ENCODE measurements at regions not wholly inside any gene's neighbourhood (a gene's known extent, or its start where the extent isn't known, plus 50 kb on each side); places are given as distances from the start of the nearest gene placed in this dataset.

DNA sequence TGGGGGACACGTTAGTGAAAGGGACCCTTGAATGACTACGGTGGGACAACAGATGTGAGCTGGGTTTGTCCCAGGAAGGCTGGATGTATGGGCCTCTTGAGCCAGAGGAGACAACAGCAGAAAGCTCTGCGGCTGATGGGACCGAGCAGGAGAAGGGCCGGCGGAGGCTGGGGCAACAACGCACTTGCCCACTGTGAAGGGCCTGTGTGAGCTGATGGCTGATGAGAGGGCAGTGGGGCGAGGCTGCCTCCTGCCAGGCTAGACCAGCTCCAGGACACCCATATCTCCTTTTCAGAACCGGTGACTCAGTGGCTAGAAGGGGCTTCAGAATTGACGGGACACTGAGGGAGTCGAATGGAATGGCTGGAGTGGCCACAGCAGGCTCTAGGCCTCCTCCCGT, 250.1 kb downstream of the SEC14L1 start:
- Histone ChIP-seq H3K79me2 (ENCODE audit: insufficient read depth, low read length) (no peaks in the 10 kb centered on the region), H3K4me2 (ENCODE audit: low read depth, low read length, poor library complexity, severe bottlenecking) (no peak overlapping the region), H3K27ac (ENCODE audit: low read depth, low read length) (no peak overlapping the region), H3F3A (ENCODE audit: insufficient read depth) (no peaks in the 10 kb centered on the region), H2AFZ (ENCODE audit: low read depth, low read length, severe bottlenecking) (no peak overlapping the region), H3K9me3 (ENCODE audit: insufficient read depth, low read length) (no peaks in the 10 kb centered on the region), H4K20me1 (ENCODE audit: low read depth, low read length) (no peaks in the 10 kb centered on the region), H3K9ac (ENCODE audit: low read length) (no peak overlapping the region), H3K27me3 (ENCODE audit: low read length) (no peaks in the 10 kb centered on the region), H3K4me3 (ENCODE audit: insufficient read depth, low read length, poor library complexity, severe bottlenecking) (no peak overlapping the region), H3K36me3 (ENCODE audit: low read length) (no peaks in the 10 kb centered on the region), H3K9me2 (replicated peaks; ENCODE audit: insufficient read depth, low read length) (no peaks in the 10 kb centered on the region)
- no peak for TF ChIP-seq EZH2phosphoT487 (conservative IDR thresholded peaks at IDR 0.05; ENCODE audit: low read length)
- TF ChIP-seq, protein P1, sequence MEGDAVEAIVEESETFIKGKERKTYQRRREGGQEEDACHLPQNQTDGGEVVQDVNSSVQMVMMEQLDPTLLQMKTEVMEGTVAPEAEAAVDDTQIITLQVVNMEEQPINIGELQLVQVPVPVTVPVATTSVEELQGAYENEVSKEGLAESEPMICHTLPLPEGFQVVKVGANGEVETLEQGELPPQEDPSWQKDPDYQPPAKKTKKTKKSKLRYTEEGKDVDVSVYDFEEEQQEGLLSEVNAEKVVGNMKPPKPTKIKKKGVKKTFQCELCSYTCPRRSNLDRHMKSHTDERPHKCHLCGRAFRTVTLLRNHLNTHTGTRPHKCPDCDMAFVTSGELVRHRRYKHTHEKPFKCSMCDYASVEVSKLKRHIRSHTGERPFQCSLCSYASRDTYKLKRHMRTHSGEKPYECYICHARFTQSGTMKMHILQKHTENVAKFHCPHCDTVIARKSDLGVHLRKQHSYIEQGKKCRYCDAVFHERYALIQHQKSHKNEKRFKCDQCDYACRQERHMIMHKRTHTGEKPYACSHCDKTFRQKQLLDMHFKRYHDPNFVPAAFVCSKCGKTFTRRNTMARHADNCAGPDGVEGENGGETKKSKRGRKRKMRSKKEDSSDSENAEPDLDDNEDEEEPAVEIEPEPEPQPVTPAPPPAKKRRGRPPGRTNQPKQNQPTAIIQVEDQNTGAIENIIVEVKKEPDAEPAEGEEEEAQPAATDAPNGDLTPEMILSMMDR (IDR thresholded peaks at IDR 0.05; ENCODE audit: insufficient read depth, low read length, poor library complexity, severe bottlenecking) = no peak

DNA sequence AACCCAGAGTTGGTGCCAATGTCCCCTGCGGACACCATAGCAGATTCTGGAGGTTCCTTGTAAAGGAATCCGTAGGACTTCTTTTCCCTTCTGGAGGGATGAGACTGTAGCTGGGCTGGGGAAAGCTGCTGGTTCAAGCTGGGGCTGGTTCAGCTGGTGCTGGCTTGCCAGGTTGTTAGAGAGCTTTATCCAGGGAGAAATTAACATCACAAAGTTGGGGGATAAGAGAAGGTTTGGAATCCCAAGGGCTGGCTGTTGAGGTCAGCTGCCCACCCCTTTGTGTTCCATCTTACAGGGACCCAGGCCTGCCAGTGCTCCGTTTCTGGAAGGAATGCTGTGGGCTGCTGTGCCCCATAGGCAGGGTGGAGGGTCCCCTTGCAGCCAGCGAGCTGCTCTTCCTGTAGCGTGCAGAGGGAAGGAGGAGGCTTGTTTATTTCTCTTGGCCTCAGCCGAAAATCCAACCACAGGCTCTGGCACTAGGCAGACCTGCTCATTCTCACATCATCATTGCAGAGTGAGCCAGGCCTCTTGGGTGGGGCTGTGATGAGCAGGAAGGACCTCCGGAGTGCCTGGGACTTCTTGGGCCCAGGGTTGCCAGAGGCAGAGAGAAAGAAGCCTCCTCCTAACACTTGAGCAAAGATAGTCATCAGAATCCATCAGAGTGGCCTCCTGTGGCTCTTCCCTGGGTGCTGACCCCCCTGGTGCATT, 251.1 kb downstream of the SEC14L1 start:
- H3K27me3 ChIP-seq (ENCODE audit: low read length) = no peaks in the 10 kb centered on the region
- TF ChIP-seq EZH2phosphoT487 (conservative IDR thresholded peaks at IDR 0.05; ENCODE audit: low read length) = no peak
- TF ChIP-seq, protein P1 (IDR thresholded peaks at IDR 0.05; ENCODE audit: insufficient read depth, low read length, poor library complexity, severe bottlenecking) = no peak
- H3K27ac ChIP-seq (ENCODE audit: low read depth, low read length) = no peak overlapping the region
- H3K9ac ChIP-seq (ENCODE audit: low read length) = no peak overlapping the region
- no peaks in the 10 kb centered on the region for H3F3A ChIP-seq (ENCODE audit: insufficient read depth)
- H3K4me3 ChIP-seq (ENCODE audit: insufficient read depth, low read length, poor library complexity, severe bottlenecking) = no peak overlapping the region
- no peak overlapping the region for H2AFZ ChIP-seq (ENCODE audit: low read depth, low read length, severe bottlenecking)
- H3K36me3 ChIP-seq (ENCODE audit: low read length) = no peaks in the 10 kb centered on the region
- H4K20me1 ChIP-seq (ENCODE audit: low read depth, low read length) = no peaks in the 10 kb centered on the region
- H3K79me2 ChIP-seq (ENCODE audit: insufficient read depth, low read length) = no peaks in the 10 kb centered on the region
- no peak overlapping the region for H3K4me2 ChIP-seq (ENCODE audit: low read depth, low read length, poor library complexity, severe bottlenecking)
- H3K9me2 ChIP-seq (replicated peaks; ENCODE audit: insufficient read depth, low read length) = no peaks in the 10 kb centered on the region
- no peaks in the 10 kb centered on the region for H3K9me3 ChIP-seq (ENCODE audit: insufficient read depth, low read length)

DNA sequence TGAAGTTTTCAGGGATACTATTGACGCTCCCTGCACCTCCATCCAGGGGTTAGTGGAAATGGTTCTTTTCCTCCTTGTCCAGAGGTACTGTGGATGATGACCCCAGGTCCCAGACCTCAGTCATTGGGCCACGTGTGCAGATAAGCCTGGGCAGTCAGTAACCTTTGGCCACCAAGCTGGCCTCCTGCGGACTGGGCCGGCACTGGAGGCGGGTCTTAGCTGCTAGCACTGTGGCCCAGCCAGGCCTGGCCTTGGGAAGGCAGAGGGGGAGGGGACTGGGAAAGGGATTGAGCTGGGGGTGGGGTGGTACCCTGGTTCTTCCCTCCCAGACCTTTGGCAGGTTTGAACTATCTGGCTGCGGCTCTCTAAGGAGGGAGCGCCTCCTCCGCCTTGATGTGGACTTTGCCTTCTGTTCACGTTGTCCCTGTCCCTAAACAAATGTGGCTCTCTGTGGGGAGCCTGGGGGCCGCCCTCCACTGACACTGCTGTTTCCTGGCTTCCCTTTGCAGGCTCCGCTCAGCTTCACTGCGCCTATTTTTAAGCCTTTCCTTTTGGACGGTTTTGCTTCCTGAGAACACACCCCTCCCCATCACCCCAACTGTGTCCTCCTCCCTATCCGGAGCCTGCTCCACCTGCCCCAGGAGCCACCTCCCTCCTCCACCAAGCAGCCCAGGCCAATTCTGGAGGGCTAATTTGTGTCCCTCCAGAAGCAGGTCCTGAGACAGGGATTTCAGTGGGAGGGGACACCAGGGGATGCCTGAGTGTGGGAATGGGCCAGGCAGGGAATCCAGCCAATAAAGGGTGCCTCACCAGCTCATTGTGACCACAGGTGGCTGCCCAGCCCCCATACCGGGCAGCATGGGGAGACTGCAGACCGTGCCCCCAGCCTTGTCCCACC, 251.9 kb downstream of the SEC14L1 start:
- Histone ChIP-seq H3K27me3 (ENCODE audit: low read length) (no peaks in the 10 kb centered on the region), H3K9me3 (ENCODE audit: insufficient read depth, low read length) (no peaks in the 10 kb centered on the region), H3K36me3 (ENCODE audit: low read length) (no peaks in the 10 kb centered on the region), H3K9me2 (replicated peaks; ENCODE audit: insufficient read depth, low read length) (no peaks in the 10 kb centered on the region), H3K4me3 (ENCODE audit: insufficient read depth, low read length, poor library complexity, severe bottlenecking) (no peak overlapping the region), H3K27ac (ENCODE audit: low read depth, low read length) (no peak overlapping the region), H4K20me1 (ENCODE audit: low read depth, low read length) (no peaks in the 10 kb centered on the region), H3K4me2 (ENCODE audit: low read depth, low read length, poor library complexity, severe bottlenecking) (no peak overlapping the region), H3K79me2 (ENCODE audit: insufficient read depth, low read length) (no peaks in the 10 kb centered on the region), H3F3A (ENCODE audit: insufficient read depth) (no peaks in the 10 kb centered on the region), H2AFZ (ENCODE audit: low read depth, low read length, severe bottlenecking) (no peak overlapping the region), H3K9ac (ENCODE audit: low read length) (no peak overlapping the region)
- TF ChIP-seq, protein P1 (IDR thresholded peaks at IDR 0.05; ENCODE audit: insufficient read depth, low read length, poor library complexity, severe bottlenecking) = no peak
- no peak for TF ChIP-seq EZH2phosphoT487 (conservative IDR thresholded peaks at IDR 0.05; ENCODE audit: low read length)
